ENCODE measurements at regions not wholly inside any gene's neighbourhood (a gene's known extent, or its start where the extent isn't known, plus 50 kb on each side); places are given as distances from the start of the nearest gene placed in this dataset.

GRCh38 chr12:84648425-84648824, 264.2 kb downstream of the SLC6A15 start:
- Mint-ChIP-seq H3K27me3 (ENCODE audit: insufficient read depth, unreplicated experiment) (no peaks in the 10 kb centered on the region), H3K36me3 (ENCODE audit: insufficient read depth, unreplicated experiment) (peaks cover 2% of the 10 kb centered on the region), H3K4me3 (ENCODE audit: unreplicated experiment) (no peak overlapping the region), H3K4me1 (ENCODE audit: insufficient read depth, unreplicated experiment) (no peaks in the 10 kb centered on the region), H3K9me3 (ENCODE audit: unreplicated experiment) (no peaks in the 10 kb centered on the region), H3K27ac (ENCODE audit: low read depth, unreplicated experiment) (no peak overlapping the region)
- no peak for TF ChIP-seq CTCF (IDR thresholded peaks at IDR 0.05; ENCODE audit: unreplicated experiment)
- BruUV-seq (replicated peaks): no TSS peak
- ChIA-PET CTCF (no interaction called here), POLR2A (no interaction called here)
- intact Hi-C loops (cut with micrococcal nuclease): no loop called here
- DNase-seq (ENCODE audit: unreplicated experiment): no peak

DNA sequence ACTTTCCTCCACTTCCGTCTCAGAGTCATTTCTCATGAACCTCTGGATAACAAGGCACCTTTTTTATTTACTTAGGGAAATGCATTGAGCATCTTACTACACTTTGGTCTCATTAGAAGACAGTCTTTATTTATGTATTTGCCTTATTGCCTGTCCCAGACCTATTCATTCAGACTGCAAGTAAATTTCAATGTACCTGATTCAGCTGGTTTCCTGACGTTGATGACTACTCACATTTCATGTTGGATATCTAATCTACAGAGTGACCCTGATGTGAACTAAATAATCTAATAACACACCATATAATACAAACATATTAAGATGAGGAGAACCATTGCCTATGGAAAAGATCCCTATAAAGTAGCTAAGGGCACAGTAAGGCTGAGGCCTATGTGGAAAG, 267.7 kb downstream of the SLC6A15 start:
- POLR2A ChIA-PET: no interaction called here
- CTCF ChIA-PET: no interaction called here
- no peaks in the 10 kb centered on the region for H3K9me3 Mint-ChIP-seq (ENCODE audit: unreplicated experiment)
- no peaks in the 10 kb centered on the region for H3K27me3 Mint-ChIP-seq (ENCODE audit: insufficient read depth, unreplicated experiment)
- TF ChIP-seq CTCF (IDR thresholded peaks at IDR 0.05; ENCODE audit: unreplicated experiment): no peak
- BruUV-seq (replicated peaks): no TSS peak
- DNase-seq (ENCODE audit: unreplicated experiment): no peak
- H3K4me3 Mint-ChIP-seq (ENCODE audit: unreplicated experiment): no peak overlapping the region
- no peaks in the 10 kb centered on the region for H3K4me1 Mint-ChIP-seq (ENCODE audit: insufficient read depth, unreplicated experiment)
- no peaks in the 10 kb centered on the region for H3K36me3 Mint-ChIP-seq (ENCODE audit: insufficient read depth, unreplicated experiment)
- no peak overlapping the region for H3K27ac Mint-ChIP-seq (ENCODE audit: low read depth, unreplicated experiment)
- intact Hi-C loops (cut with micrococcal nuclease): no loop called here

- POLR2A ChIA-PET: interaction anchor here (0.7 kb wide), 1 partner anchor 1070 kb away, joined by 3 read pairs; no protein-coding TSS in a partner anchor
- no peak for TF ChIP-seq CTCF (IDR thresholded peaks at IDR 0.05; ENCODE audit: unreplicated experiment)
- intact Hi-C loops (cut with micrococcal nuclease): no loop called here
- Mint-ChIP-seq H3K4me3 (ENCODE audit: unreplicated experiment) (no peak overlapping the region), H3K4me1 (ENCODE audit: insufficient read depth, unreplicated experiment) (peaks cover under 1% of the 10 kb centered on the region), H3K27ac (ENCODE audit: low read depth, unreplicated experiment) (no peak overlapping the region), H3K36me3 (ENCODE audit: insufficient read depth, unreplicated experiment) (no peaks in the 10 kb centered on the region), H3K27me3 (ENCODE audit: insufficient read depth, unreplicated experiment) (no peaks in the 10 kb centered on the region), H3K9me3 (ENCODE audit: unreplicated experiment) (no peaks in the 10 kb centered on the region)
- no TSS peak for BruUV-seq (replicated peaks)
- no peak for DNase-seq (ENCODE audit: unreplicated experiment)
- CTCF ChIA-PET: no interaction called here
These were observed 268.6 kb downstream of the SLC6A15 start for GRCh38 chr12:84643993-84644392.

GRCh38 chr12:84641940-84642545, 270.6 kb downstream of the SLC6A15 start:
- Mint-ChIP-seq H3K27ac (ENCODE audit: low read depth, unreplicated experiment) (no peak overlapping the region), H3K4me3 (ENCODE audit: unreplicated experiment) (no peak overlapping the region), H3K36me3 (ENCODE audit: insufficient read depth, unreplicated experiment) (no peaks in the 10 kb centered on the region), H3K4me1 (ENCODE audit: insufficient read depth, unreplicated experiment) (peaks cover 6% of the 10 kb centered on the region), H3K9me3 (ENCODE audit: unreplicated experiment) (no peaks in the 10 kb centered on the region), H3K27me3 (ENCODE audit: insufficient read depth, unreplicated experiment) (no peaks in the 10 kb centered on the region)
- CTCF ChIA-PET: interaction anchor here (0.6 kb wide), 1 partner anchor 727 kb away, joined by 3 read pairs; no protein-coding TSS in a partner anchor
- intact Hi-C loops (cut with micrococcal nuclease): no loop called here
- BruUV-seq (replicated peaks): no TSS peak
- TF ChIP-seq CTCF (IDR thresholded peaks at IDR 0.05; ENCODE audit: unreplicated experiment): no peak
- DNase-seq (ENCODE audit: unreplicated experiment): no peak
- POLR2A ChIA-PET: no interaction called here

All from MCF 10A (cell line).